NCI-H1930 (cell line): ENCODE measurements at regions not wholly inside any gene's neighbourhood (a gene's known extent, or its start where the extent isn't known, plus 50 kb on each side); places are given as distances from the start of the nearest gene placed in this dataset.

Experiments used
- DNase-seq, 2 experiments: peaks; one replicate each; lab custom pipeline; 2025; lab: John Stamatoyannopoulos, UW

DNA sequence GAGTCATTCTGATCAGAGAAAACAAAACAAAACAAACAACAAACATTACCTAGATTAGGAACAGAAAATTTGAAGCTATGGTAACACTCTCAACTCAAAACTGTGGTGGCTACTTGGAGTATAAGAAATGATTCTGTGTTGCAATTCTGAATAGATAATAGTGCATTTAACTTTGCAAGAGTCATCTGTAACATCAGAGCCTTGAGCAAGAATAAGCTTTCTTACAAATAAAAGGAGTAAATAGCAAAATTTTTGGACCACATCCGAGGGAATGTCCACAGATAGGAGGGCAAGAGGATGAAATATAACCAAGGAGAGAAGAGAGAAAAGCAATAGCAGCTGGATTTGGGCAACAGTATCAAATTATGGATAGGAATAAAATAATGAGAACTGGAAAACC is 1090.6 kb downstream of the SLC6A15 start:
- DNase-seq, result no peak

DNA sequence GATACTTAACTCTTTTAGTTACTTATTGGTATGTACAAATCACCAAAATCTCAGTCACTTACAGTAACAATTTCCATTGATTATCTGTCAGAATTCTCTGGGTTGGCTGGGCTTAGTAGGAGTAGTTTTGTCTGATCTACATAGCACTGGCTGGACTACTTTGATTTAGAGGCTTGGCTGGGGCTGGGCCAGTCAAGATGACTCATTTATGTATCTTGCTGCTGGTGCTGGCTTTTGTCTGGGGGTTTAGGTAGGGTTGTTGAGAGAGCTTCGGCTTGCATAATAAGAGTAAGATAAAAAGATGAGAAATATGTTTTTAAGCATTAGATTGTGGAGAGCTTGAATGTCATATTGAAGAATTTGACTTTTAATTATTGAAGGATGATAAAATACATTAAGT is 1093.7 kb downstream of the SLC6A15 start:
- no peak for DNase-seq

DNA sequence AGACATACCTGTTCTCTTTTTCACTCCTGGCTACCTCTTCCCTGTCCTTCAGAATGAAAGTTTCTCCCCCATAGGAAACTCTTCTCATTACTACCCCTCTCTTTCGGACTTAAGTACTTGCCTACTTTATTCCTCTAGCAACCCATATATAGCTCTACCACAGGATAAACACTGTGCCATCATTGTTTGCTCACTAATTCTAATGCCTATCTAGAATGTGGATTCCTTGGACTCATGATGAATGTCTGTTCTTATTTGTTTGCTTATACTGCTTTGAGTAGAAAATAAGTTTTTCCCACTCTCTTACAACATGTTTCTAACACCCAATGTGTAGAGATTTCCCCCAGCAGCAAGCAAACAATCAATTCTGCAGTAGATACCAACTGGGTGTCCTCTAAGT is 1094.9 kb downstream of the SLC6A15 start:
- no peak for DNase-seq

DNA sequence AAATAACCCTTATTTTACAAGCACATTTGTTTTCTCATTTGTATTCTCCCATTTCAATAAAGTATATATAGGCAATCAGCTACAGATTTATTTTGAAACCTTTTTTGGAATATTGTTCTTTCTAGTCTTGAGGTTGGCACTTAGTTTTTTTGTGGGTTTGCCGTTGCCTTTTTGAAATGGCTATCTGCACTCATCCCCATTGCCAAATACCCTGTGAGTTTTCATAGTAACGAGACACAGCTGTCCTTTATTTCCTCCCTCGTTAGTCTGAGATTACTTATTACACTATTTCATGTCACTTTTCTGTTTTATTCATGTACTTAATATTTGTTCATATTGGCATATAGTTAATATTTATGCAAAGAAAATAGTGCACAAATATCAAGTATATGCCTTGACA is 1104.0 kb downstream of the SLC6A15 start:
- DNase-seq, result no peak

DNA sequence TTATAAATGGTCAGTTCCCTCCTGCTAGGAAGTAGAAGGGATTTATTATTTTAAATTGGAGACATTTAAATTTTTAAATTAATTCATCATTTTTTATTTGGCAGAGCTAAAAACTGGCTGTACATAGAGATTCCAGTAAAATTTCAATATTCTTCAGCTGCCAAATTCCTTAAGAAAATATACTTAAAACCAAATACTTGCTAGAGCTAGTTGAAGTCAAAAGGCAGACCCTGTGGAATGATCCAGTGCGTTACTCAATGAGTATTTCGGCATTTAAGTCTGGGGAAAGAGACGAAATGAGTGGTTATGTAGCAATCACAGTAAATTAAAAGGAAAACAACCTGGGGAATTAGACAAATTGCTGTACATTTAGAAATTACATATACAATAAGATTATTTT is 1104.7 kb downstream of the SLC6A15 start:
- DNase-seq, result no peak

DNA sequence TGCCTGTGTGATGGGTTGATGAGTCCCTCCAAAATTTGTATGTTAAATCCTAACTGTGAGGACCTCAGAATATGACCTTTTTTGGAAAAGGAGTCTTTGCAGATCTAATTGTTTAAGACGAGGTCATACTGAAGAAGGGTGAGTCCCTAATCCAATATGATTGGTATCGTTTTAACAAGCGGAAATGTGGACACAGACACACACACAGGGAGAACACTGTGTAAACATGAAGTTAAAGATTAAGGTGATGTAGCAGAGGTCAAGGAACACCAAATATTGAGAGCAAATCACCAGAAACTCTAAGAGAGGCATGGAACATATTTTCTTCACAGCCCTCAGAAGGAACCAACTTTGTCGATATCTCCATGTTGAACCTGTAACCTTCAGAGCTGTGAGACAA is 1106.7 kb downstream of the SLC6A15 start:
- DNase-seq, result no peak

DNA sequence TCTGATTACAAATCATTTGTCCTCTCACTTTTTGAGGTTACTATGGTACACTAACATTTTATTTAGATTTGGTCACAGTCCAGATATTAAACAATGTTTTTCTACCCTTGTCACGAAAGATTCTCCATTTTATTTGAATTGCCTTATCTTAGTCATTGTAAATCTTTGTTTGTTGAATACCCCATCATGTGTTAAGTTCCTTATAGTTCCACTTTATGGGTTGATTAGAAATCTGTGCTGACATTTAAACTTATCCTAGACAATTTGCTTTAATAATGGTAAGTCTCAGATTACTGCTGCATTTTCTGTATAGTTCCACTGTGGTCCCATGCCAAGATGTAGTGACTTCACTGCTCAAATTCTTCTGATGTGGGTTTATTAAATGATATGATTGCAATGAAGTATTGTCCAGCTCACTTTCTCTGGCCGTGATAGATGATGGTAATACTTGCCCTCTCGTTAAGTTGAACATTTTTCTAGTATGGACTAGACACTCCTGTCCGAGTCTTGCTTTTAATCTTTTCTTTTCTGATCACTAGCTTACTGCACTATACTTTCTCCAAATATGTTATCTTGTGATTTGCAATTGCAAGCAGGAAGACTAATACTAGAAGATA is 1107.3 kb downstream of the SLC6A15 start:
- DNase-seq, result no peak

DNA sequence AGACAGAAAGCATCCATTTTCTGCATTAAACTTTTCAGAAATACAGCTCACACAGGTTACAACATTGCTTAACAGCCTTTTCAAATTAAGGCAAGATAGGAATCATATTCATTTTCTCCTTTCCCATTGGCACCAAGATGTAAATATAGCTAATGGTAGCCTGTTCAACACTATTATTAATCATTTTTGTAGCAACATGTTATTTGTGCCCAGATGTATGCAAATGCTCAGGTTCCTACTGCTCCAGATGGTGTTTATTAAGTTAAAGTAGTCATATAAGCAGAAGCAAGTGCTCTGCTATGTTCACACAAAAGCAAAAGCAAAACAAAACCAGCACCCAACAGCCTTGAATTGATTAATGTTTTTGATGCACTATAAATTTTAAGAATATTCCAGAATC is 1110.6 kb downstream of the SLC6A15 start:
- no peak for DNase-seq

DNA sequence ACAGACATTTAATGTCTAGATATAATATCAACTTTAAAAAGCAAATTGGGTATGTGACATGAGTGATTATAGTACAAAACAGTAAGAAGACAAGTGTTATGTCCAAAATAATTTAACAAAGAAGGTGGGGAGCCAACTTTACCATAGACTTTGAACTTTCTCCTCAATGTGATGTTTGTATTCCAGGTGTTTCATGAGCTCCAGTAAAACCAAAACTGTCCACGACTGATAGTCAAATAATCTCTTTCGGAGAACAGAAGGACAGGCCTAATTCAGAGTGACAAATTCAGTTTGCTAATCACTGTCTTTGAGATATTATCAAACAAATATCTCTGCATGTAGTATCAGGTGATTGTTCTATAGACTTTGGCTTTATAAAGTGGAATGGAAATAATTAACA is 1112.6 kb downstream of the SLC6A15 start:
- no peak for DNase-seq

DNA sequence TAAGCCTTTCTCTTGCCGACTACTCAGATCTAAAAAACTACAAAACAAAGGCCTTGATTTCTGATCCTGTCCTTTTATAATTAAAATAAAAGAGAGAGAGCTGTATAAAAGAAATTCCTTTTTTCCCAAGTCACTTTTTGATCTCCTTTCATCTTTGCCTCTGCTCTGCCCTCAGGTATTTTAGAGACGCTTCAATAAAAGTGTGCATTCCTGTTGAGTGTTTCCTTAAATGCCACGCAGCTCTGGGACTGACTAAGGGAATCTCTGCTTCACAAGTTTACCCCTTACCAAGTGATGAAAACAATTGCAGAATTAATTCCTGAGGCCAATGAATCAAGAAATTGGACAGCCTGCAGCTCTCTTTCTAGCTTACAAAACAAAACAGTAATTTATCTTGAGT is 1109.8 kb downstream of the TMTC2 start:
- DNase-seq, result no peak

DNA sequence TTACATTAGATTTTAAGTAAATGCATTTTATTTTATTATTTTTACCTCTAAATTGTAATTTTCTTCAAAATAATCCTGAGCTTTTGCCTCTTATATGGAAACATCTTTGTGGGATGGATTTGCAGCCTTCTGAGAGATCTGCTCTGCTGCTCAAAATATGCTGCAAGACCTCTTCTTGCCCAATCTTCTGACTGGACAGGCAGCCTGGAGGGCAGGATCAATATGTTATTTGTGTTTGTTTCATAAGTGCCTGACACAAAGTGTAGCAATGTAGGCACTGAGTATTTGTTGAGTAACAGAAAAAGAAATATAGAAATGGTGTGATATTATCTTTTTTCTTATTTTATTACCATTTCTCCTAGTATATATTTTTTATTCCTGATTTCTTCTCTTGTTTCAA is 1106.9 kb downstream of the TMTC2 start:
- no peak for DNase-seq

DNA sequence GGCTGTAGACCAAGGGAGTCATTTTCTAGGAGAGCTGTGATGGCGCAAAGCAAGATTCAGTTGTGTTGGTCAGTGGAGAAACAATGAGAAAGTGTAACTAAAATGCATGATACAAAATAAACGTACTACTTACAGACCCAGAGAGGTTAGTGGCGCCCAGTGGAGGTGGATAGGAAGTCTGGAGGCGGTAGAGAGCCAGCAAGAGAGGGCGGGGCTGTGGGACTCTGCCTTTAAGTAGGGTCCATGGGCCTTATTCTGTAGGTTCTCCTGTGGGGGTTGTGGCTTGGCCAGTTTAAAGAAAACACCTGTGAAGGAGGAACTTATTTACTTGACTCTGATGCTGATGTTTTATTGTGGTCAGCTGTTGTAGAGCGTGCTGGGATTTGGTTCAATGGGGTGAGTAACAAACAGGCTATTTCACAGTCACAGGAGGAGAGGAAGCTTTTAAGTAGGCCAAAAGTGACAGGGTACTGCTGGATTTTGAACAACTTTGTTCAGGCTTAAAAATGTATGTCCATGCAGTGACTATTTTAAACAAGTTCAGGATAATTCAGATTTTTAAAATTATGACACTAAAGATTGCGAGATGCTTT is 1097.7 kb downstream of the TMTC2 start:
- no peak for DNase-seq

DNA sequence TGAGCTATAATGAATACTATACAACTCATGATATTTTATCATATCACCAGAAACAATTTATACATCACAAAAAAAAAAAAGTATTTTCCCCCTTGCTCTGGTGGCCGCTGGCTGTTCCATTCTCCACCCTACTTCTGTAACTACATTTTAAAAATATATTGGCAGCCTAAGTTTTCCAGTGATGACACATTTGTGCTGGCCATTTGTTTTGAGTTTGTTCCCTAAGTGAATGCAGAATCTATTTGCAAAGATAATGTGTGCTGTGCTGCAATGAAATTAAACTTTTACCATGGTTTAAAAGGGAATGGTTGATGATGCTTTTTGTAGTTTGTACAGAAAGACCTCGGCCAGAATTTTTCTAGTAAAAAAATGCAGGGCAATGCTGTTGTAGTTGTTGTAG is 1092.8 kb downstream of the TMTC2 start:
- no peak for DNase-seq

DNA sequence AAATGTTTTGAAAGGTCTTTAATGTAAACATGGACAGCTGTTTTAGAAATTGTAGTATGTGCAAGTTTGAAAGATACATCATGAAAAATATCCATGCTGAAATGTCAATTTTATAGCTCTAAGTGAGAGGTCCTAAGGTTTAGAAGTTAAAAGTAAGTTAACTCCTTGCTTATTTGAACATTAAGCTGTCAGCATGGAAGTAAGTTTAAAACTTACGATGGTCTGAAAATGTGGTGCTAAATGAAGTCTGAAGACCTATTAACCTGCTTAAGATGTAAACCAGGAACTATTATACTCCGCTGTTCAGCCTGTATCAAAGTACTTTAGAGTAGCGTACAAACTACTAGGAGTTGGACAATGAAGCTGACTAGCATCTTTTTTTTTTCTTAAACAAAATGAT is 1082.4 kb downstream of the TMTC2 start:
- no peak for DNase-seq

DNA sequence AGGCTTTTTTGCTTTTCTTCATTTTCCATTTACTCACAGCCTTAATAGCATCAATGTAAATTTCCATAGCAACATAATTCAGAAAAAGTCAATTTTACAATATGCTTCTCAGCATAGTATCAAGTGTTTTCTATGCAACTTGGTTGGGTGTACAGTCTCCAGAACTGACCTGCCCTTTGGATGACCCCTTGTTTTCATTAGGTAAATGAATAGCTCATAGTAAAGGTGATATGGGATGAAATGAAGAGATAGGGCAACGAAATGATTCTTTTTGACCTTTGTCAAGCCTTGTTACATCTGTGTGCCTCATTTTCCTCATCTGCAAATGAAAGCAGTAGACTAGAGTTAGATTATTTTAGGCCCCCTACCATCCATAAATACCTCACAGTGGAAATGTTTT is 1081.0 kb downstream of the TMTC2 start:
- no peak for DNase-seq

DNA sequence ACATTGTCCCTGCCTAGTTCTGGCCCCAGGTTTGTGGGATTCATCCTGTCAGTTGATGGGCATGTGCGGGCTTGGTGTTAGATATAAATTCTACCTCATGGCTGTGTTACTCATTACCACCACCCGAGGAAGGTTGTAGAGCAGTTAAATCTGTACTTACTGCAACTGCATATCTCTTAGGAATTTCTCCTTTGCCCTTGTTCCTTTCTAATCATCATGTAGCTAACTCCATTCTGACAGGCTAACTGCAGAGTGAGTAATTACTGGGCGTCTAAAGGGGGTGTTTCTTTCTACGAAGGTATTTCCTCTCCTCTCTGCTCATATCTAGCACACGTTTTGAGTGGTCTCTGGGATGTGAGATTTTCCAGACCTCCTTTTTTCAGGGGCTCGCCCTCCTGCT is 1076.7 kb downstream of the TMTC2 start:
- no peak for DNase-seq

DNA sequence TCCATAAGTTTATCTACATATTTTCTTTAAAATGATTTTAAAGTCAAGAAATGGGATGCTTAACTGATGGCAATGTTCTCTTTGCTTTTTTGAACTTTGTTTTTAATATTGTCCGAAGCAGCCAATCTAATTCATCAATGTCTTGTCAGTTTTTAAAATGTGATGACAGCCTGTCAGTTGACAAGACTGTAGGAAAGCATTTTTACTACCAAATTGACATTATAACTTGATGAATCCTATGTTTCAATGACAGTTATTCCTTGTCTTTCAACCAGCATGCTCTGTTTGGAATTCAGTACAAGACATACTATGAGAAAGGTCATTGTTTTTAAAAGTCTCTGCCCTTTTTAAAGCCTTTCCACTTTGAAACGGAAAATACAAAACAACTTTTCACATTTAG is 1073.2 kb downstream of the TMTC2 start:
- DNase-seq, result no peak

DNA sequence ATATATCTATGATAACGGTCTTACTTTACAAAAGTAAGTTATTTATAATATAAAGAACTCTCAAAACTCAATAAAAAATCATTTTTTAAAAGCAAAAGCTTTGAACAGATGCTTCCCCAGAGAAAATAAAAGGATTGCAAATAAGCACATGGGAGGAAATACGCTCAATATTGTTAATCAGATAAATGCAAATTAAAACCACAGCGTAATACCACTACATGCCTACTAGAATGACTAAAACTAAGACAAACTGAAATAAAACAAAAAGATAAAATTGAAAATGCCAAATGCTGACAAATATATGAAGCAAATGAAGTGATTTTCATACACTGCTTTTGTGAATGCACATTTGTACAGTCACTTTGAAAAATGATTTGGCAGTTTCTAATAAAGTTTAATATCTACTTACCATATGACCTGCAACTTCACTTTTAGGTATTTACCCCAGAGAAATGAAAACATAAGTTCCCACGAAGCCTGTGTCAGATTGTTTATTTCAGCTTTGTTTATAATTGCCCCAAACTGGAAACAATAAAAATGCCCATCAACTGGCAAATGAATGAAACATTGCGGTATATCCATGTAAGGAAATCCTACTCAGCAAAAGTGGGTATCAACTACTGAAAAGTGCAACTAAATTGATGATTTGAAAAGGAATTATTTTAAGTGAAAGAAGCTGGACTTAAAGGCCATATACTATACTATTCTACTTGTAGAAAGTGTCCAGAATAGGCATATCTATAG is 1072.4 kb downstream of the TMTC2 start:
- no peak for DNase-seq

DNA sequence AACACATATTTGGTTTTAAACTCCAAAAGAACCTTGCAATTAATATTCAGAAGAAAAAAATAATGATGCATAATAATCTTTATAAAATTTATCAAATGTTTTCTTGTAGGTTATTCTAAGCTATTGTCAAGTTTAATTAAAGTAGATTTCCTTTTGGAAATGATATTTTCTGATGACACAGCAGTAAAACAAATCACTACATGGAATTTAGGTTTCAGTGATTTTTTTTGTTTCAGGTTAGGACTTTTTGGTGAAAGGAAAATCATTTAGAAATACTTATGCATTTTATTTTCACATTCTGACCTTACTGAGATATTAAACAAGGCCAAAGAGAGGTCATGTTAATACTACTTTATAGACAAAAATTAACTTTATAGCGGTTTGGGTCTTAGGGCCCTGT is 1067.2 kb downstream of the TMTC2 start:
- no peak for DNase-seq

DNA sequence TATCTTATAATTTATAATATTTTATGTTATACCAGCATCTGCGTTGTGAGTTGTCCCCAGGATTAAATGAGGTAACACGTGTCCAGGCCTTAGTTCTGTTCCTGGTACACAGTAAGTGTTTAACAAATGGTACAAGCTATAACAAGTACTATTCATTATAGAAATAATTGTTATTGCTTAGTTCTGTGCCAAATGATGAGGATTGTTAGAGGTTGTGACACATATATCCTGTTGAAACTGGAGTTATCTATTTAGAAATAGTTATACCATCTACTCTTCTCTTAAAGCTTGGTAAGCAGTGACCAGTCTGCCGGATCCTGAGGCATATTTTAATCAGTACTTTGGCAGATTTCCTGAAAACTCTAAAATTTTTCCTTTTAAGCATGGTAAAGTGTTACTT is 1066.5 kb downstream of the TMTC2 start:
- no peak for DNase-seq

DNA sequence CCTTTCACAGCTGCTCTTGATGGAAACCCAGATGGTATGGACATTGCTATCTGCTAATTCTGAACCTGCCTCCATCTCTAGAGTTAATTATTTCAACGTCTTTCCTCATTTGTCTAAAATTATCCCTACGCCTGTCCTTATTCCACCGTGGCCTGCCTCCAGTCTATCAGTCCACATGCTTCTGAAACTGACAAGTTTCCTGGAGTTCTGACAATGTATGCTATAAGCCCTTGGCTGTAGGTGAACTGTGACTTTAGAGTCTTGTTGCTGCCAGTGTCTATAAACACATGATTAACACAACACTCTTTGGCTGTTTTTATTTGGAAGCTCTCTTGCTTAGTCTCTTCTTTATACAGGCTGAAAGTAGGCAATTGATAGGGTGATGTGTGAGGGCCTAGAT is 1052.9 kb downstream of the TMTC2 start:
- DNase-seq, result no peak

DNA sequence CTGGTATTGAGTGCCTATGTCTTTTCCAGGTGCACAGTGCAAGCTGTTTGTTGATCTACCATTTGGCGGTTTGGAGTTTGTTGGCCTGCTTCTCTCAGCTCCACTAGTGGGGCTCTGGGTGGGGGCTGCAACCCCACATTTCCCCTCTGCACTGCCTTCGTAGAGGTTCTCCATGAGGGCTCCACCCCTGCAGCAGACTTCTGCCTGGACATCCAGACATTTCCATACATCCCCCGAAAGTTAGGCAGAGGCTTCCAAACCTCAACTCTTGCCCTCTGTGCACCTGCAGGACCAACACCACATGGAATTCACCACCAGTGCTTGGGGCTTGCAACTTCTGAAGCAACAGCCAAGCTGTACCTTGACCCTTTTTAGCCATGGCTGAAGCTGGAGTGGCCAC is 1024.1 kb downstream of the TMTC2 start:
- DNase-seq, result no peak

DNA sequence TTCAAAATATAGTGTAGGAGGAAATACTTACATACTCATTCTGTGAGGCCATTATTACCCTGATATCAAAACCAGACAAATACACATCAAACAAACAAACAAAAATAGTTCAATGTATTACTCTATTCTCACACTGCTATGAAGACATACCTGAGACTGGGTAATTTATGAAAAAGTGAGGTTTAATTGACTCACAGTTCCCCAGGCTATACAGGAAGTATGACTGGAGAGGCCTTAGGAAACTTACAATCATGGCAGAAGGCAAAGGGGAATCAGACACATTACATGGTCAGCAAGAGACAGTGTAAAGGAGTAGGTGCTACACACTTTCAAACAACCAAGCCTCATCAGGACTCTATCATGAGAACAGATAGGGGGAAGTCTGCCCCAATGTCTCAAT is 1023.2 kb downstream of the TMTC2 start:
- DNase-seq, result no peak

DNA sequence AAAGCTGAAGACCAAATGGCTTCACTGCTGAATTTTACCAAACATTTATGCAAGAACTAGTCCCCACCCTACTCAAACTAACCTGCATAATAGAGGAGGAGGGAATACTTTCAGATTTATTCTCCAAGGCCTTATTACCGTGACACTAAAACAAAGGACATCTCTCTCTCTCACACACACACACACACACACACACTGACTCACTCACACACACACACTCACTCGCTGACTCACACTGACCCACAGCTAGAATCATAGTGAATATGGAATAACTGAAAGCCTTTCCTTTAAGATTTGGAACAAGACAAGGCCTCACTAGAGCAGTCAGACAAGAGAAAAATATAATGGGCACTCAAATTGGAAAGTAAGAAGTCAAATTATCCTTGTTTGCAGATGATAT is 1014.1 kb downstream of the TMTC2 start:
- DNase-seq, result no peak
